K562 (cell line): ENCODE measurements at regions not wholly inside any gene's neighbourhood (a gene's known extent, or its start where the extent isn't known, plus 50 kb on each side); places are given as distances from the start of the nearest gene placed in this dataset.

ENCODE experiments used
- KHSRP ChIP-seq: fragments of 450-650 bp; IDR thresholded peaks from 2 replicates; pipeline ENCODE4 v1.6.1; 2017
- MGA ChIP-seq: fragments of 450-650 bp; IDR thresholded peaks from 2 replicates; pipeline ENCODE4 v1.6.1; 2016; ENCODE audit warnings: mild to moderate bottlenecking, moderate library complexity

GRCh38 chr6:23200946-23201345 lies 631.6 kb downstream of the HDGFL1 start (continued):
- TF ChIP-seq MGA, result no peak
- no peak for TF ChIP-seq KHSRP
